GM19324 (cell line): ENCODE measurements at regions not wholly inside any gene's neighbourhood (a gene's known extent, or its start where the extent isn't known, plus 50 kb on each side); places are given as distances from the start of the nearest gene placed in this dataset.
"Not testable (repeated sequence)": the region's sequence is repeated elsewhere in the genome, so short reads cannot be mapped to it uniquely, and the experiment has no call there.

Source experiments
- ATAC-seq: cut with Tn5 transposase; IDR thresholded peaks from one replicate; pipeline ENCODE4 v1.9.1; 2021; ENCODE audit warnings: mild to moderate bottlenecking, moderate library complexity; ENCODE audit not compliant: unreplicated experiment, low FRiP score

- ATAC-seq: no peak
Measured at GRCh38 chr6:6993503-6994237, 114.1 kb upstream of the RREB1 start.

- no peak for ATAC-seq
Measured at GRCh38 chr6:6994796-6995195, 113.0 kb upstream of the RREB1 start.

DNA sequence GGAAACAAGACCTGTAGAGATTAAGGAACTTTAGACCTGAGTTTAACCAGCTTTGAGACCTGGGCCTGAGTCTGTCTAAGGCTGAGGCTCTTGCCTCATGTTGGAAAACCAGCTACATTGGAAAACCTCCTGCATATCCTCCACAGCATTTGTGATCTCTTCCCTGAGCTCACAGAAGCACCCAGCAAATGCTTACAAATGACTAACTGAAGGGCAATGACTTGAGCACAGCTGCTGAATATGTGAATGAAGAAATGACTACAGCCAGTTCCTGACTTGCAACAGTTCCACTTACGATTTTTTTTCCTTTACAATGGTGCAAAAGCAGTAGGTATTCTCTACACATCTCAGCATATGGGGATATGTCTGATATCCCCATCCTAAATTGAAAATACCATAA, 112.4 kb upstream of the RREB1 start:
- ATAC-seq: no peak

DNA sequence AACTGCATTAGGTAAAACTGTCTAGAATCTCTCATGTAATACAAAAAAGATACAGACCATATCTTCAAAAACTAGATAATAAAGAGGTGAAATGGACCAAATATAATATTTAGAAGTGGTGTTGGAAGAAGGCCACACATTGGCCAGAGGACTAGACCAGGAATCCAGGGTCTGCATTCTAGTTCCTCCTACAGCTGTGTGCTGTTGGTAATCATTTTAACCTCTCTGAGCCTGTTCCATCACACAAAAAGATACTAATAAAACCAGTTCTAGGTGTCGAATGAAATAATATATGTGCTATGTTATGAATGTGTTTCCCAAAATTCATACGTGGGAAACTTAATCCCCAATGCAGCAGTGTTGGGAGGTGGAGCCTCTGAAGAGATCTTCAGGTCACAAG, 111.6 kb upstream of the RREB1 start:
- no peak for ATAC-seq

- no peak for ATAC-seq
Measured at GRCh38 chr6:6997263-6998193, 110.2 kb upstream of the RREB1 start.

DNA sequence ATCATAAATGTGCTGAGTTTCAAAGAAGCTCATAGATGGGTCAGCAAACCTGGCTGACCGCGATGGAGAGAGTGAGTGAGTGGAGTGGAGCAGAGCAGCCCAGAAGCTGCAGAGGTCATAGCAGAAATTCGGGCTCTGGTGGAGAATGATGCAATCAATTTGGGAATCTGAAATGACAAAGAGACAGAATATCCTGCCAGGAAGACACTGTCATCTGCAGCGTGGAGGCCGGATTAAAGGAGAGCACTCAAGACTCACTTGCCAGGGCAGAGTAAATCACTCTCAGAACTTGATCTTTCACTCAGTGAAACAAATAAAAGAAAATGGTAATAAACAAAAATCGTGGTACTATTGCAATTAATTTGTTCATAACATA, 109.6 kb upstream of the RREB1 start:
- ATAC-seq: no peak

GRCh38 chr6:7000825-7001777, 106.7 kb upstream of the RREB1 start:
- no peak for ATAC-seq

DNA sequence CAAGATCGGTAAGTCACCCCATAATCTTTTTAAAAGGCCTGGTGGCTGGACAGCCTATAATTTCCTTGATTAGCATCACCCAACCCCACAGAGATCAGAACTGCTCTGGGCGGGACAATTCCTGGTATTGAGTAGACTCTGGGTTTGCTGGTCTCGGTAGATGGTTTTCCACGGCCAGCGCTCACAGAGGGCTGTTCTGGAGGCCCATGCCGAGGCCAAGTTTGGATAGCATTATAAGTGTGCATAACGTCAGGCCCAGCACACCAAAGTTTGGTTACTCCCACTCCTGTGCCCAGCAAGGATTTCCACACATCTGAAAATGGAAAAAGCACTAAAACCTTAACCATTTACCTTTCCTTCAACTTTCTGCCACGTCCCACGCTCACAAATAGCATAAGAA, 104.7 kb upstream of the RREB1 start:
- ATAC-seq: no peak

GRCh38 chr6:7004581-7005297, 103.0 kb upstream of the RREB1 start:
- ATAC-seq: no peak

DNA sequence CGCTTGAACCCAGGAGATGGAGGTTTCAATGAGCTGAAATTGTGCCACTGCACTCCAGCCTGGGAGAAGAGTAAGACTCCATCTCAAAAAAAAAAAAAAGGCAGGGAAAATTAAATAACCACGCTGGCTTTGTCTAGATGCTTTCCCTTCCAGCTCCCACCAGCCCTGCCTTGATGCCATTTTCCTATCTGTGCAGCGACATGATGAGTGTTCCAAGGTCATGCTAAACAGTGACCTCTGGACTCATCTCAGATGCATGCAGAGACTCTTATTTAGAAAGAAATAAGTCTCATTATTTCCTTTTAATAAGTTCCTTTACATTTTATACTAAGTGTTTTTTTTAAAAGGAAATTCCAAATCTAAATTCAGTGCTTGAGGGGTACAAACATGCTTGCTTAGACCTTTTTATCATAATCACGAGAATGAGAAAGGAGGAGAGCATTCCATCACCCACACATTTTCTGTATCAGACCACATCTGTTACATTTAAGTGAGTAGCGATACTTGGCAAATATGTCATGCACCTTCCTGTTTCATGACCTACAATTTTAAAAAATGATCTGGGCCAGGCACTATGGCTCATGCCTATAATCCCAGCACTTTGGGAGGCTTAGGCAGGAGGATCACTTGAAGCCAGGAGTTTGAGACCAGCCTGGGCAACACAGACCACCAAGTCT, 101.1 kb upstream of the RREB1 start:
- no peak for ATAC-seq

- no peak for ATAC-seq
Measured at GRCh38 chr6:7008451-7008988, 99.2 kb upstream of the RREB1 start.

DNA sequence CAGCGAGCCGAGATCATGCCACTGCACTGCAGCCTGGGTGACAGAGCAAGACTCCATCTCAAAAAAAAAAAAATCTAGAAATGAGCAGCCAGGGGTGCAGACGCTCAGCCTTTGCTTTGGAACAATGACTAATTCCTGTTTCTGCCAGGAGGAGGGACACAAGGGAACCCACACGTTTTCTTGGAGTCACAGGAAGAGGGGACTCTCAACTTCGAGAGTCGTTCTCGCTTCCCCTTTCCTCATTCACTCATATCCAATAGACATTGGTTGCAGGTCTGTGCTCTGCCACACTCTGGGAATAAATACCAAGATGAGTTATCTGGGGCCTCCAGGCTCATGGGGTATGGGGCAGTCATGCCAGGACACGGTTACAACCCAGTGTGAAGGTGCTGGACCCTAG, 91.5 kb upstream of the RREB1 start:
- ATAC-seq: no peak

GRCh38 chr6:7021301-7021700, 86.5 kb upstream of the RREB1 start:
- ATAC-seq: no peak

GRCh38 chr6:7025861-7026260, 81.9 kb upstream of the RREB1 start:
- no peak for ATAC-seq

DNA sequence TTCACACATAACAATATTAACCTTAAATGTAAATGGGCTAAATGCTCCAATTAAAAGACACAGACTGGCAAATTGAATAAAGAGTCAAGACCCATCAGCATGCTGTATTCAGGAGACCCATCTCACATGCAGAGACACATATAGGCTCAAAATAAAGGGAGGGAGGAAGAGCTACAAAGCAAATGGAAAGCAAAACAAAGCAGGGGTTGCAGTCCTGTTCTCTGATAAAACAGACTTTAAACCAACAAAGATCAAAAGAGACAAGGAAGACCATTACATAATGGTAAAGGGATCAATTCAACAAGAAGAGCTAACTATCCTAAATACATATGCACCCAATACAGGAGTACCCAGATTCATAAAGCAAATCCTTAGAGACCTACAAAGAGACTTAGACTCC, 78.8 kb upstream of the RREB1 start:
- not testable (repeated sequence) for ATAC-seq

DNA sequence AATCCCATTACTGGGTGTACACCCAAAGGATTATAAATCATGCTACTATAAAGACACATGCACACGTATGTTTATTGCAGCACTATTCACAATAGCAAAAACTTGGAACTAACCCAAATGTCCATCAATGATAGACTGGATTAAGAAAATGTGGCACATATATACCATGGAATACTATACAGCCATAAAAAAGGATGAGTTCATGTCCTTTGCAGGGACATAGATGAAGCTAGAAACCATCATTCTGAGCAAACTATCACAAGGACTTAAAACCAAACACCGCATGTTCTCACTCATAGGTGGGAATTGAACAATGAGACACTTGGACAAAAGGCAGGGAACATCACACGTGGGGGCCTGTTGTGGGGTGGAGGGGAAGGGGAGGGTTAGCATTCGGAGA, 76.8 kb upstream of the RREB1 start:
- ATAC-seq: not testable (repeated sequence)

GRCh38 chr6:7033202-7033601, 74.6 kb upstream of the RREB1 start:
- no peak for ATAC-seq

DNA sequence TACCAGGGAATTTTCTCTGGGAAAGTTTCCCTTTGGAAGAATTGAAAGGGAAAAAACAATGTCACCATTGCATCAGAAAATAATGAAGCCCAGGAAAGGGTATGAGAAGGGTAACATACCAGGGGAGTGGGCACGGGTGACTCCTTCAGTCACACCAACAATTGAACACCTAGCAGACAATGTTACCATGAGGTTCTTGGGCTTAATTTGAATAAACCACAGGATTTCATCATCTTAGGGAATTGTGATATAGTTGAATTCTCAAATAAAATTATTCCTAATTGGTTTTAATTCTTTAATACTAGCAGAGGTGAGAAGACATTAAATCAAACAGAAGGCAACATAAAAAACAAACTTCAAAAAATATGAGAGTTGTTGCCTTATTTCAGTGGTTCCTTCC, 73.7 kb upstream of the RREB1 start:
- ATAC-seq: no peak

DNA sequence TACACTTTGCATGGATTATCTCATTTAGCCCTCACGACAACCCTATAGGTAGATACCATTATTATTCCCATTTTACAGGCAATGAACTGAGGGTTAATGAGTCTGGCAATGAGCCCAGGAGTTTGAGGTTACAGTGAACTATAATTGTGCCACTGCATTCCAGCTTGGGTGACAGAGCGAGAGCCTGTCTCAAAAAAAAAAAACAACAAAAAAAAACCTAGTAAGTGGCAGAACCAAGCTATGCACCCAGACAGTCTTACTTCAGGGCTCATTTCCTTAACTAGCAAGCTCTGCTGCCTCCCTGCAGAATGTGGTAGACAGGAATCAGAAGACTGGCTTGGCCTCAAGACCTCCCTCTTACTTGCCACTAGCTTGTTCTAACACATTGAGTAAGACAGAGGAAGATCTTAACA, 71.9 kb upstream of the RREB1 start:
- no peak for ATAC-seq
